IPS DF 19.7 (cell line): ENCODE measurements at regions not wholly inside any gene's neighbourhood (a gene's known extent, or its start where the extent isn't known, plus 50 kb on each side); places are given as distances from the start of the nearest gene placed in this dataset.

Experiments used
- DNase-seq: peaks from one replicate; pipeline ENCODE4 v3.0.0-alpha.2; 2013; ENCODE audit warnings: low read depth, low spot score

- no peak for DNase-seq
Observed at GRCh38 chr16:79269211-79269863, 331.2 kb downstream of the MAF start.

DNA sequence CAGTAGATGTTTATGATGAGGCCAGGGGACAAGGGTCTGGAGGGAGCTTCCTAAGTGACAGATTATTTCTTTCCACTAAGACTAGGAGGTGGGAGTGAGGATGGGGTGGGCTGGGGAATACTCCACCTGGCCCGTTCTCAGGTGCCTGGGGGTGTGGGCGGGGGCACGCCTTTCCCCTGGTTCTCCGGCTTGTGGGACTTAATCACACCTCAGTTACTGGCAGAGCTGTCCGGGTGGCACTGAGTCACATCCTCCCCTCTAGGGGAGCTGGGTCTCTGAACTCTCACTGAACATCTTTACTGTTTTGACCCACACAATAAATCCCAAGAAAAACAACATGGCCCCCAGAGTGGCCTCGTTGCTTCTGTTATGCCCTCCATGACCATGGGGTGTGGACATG lies 332.8 kb downstream of the MAF start:
- DNase-seq: no peak

- DNase-seq: no peak
Observed at GRCh38 chr16:79267146-79267545, 333.4 kb downstream of the MAF start.

- DNase-seq: no peak
Observed at GRCh38 chr16:79265701-79266100, 334.8 kb downstream of the MAF start.

GRCh38 chr16:79265196-79265595 lies 335.3 kb downstream of the MAF start:
- no peak for DNase-seq

DNA sequence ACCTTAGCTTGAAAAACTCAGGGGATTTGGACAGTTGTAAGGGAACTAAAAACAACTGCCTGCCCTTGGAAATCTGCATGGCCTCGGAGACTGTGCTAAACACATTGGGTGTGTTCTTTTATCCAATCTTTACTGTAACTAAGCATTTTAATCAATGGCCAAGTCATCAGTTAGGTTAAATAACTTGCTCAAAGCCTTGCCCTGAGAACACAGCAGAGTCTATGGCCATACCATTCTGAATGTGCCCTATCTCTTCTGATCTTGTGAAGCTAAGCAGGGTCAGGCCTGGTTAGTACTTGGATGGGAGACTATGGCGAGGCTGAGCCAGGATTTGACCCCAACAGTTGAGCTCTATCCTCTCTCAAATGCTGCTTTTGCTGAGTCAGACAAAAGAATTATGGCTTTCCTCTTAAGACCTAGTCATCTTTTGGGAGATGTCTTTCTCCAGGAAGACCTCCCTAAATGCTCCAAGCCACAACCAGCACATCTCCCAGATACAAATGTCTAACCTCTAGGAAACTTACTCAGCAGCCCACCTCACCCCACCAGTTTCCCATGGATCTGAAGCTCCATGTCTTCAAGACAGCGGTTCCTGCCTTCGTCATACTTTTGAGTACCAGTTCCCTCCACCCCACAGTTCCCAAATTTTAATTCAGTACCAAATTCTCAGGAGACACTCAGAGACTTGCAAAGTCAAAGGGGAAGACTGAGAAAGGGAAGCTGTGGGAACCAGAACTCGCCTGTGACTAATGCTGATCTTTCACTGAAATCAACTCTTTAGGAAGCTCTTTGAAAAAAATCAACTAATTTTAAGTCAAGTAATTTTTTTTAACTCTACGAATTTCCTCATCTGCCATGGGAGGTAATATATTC lies 336.1 kb downstream of the MAF start:
- no peak for DNase-seq

GRCh38 chr16:79263425-79263824 lies 337.1 kb downstream of the MAF start:
- DNase-seq: no peak
